AG04449 (cell line): ENCODE measurements at regions not wholly inside any gene's neighbourhood (a gene's known extent, or its start where the extent isn't known, plus 50 kb on each side); places are given as distances from the start of the nearest gene placed in this dataset.

ENCODE experiments used
- CTCF ChIA-PET: fragments of 350-600 bp; formaldehyde crosslinking; extraction: SDS; loops from one replicate; lab custom pipeline; 2021; ENCODE audit warnings: antibody characterized with exemption; lab: Yijun Ruan, JAX
- POLR2A ChIA-PET: fragments of 400-600, 350-600 bp; formaldehyde crosslinking; extraction: SDS; loops from one replicate; lab custom pipeline; 2020; ENCODE audit warnings: antibody characterized with exemption, inconsistent platforms; lab: Yijun Ruan, JAX
- DNase-seq: peaks from one replicate; pipeline ENCODE4 v3.0.0-alpha.2; 2010; ENCODE audit warnings: low read depth, low spot score
- H3K4me3 ChIP-seq: 2 replicates; pipeline ENCODE4 v1.5.1; 2011; ENCODE audit warnings: low read depth, mild to moderate bottlenecking, control low read depth, low read length
- CTCF ChIP-seq: IDR thresholded peaks from one replicate; pipeline ENCODE4 v1.5.1; 2011; ENCODE audit warnings: mild to moderate bottlenecking, moderate library complexity, low read length, control low read depth, inconsistent platforms; ENCODE audit not compliant: insufficient read depth; ENCODE audit errors: missing control alignments

DNA sequence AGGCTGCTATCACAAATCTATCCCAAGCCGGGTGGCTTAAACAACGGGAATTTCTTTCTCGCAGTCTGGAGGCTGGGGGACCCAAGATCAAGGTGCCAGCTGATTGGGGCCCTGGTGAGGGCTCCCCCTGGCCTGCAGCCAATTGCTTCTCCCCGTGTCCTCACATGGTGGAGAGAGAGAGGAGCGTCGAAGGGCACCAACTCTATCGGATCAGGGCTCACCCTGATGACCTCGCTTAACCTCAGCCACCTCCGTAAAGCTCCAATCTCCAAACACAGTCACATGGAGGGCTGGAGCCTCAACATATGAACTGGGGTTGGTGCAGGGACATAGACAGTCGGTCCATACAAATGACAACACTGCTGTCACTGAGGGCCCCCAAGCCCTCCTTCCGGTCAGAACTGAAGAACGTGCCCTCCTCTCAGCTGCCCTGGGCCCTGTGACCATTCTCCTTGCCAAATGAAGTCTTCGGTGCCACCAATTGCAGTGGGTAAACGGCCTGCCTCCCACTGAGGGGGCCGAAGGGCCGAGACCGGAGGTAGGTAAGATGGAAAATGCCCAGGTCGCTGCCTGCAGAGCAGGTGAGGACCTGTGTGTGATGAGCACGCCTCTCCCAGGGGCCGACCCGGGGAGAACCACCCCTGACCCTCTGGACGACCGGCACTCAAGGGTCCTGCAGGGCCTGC lies 211.0 kb downstream of the TOMM20 start:
- POLR2A ChIA-PET, result no interaction called here
- TF ChIP-seq CTCF, result no peak
- CTCF ChIA-PET, result no interaction called here
- no peak overlapping the region for H3K4me3 ChIP-seq
- DNase-seq, result no peak

DNA sequence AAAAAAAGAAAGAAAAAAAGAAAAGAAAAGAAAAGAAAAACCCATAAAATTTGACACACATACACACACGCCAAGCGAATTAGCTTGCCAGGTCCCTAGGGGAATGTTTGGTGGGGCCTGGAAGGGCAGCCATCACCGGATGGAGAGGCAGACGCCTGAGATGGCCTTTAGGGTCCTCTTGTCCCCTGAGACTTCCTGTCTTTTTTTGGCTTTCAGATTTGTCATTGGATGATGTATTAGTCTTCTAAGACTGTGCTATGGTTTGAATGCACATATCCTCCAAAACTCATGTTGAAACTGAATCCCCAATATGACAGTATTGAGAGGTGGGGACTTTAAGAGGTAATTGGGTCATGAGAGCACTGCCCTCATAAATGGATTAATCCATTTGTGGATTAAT lies 211.8 kb downstream of the TOMM20 start:
- ChIA-PET CTCF (no interaction called here), POLR2A (no interaction called here)
- H3K4me3 ChIP-seq, result no peak overlapping the region
- DNase-seq, result no peak
- TF ChIP-seq CTCF, result no peak

DNA sequence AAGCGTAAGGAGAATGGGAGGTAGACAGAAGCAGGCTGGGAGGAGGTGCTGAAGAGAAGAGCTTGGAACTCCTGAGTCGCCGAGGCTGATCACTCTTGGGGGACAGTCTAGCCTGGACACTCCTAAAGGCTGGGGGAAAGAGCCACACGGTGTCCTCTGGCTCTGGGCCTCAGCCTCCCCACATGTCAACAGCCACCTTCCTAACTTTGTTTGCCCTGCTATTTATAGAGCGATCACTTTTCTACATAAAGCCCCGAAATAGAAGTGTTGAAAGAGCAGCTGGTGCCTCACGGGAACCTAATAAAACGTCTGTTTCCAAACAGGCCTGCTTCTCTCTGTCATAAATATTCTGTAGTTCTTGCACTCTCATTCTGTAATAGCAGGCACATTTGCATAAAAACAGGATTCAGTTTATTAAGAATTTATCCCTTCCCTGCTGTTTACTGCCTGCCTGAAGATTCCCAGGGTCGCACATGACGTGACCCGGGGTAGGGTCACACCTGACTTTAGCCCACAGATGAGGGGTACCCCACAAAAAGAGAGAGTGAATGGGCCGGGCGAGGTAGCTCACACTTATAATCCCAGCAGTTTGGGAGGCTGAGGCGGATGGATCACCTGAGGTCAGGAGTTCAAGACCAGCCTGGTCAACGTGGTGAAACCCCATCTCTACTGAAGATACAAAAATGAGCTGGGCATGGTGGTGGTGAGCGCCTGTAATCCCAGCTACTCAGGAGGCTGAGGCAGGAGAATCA lies 212.5 kb downstream of the TOMM20 start:
- CTCF ChIA-PET, result interaction anchor here (0.7 kb wide), 1 partner anchor 168 kb away, joined by 3 read pairs; no protein-coding TSS in a partner anchor
- H3K4me3 ChIP-seq, result no peak overlapping the region
- no peak for TF ChIP-seq CTCF
- POLR2A ChIA-PET, result no interaction called here
- no peak for DNase-seq

DNA sequence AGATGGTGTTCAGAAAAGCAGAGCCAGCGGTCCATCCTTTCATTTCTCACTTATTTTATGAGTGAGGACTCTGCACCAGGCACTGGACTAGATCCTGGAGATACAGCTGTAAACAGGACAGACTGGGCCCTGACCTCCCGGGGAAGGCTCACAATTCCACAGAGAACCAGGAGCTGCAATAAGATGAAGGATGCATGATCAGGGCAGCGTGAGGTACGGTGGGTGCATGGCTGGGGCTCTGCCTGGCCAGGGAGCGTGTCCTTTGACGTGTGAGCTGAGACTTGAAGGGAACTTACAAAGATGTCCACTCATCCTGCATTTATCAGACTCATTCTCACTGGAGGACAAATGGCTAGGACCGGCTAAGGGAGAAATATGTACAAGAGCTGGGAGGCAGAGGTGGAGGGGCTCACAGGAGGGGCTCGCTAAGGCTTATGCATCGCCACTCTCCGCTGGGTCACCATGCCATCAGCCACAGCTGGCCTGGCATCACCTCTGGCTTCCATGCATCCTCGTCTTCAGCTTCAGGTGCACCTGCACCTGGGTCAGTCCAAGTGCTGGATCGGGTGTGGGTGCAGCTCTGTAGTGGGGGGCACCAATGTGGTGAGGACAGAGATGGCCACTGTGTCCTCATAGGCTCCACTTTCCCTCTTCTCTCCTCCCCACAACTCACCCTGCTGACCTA lies 213.9 kb downstream of the TOMM20 start:
- no peak overlapping the region for H3K4me3 ChIP-seq
- DNase-seq, result no peak
- no peak for TF ChIP-seq CTCF
- ChIA-PET CTCF (interaction anchor here (1.0 to 1.2 kb wide), 2 partner anchors 12 to 169 kb away, joined by 3 read pairs; no protein-coding TSS in a partner anchor), POLR2A (no interaction called here)

- no peak for TF ChIP-seq CTCF
- CTCF ChIA-PET, result no interaction called here
- no peak for DNase-seq
- POLR2A ChIA-PET, result no interaction called here
- no peak overlapping the region for H3K4me3 ChIP-seq
Measured at GRCh38 chr1:234913771-234914170, 214.9 kb downstream of the TOMM20 start.

- no peak for DNase-seq
- POLR2A ChIA-PET, result no interaction called here
- CTCF ChIA-PET, result no interaction called here
- no peak overlapping the region for H3K4me3 ChIP-seq
- no peak for TF ChIP-seq CTCF
Measured at GRCh38 chr1:234913278-234913649, 215.4 kb downstream of the TOMM20 start.
